ENCODE measurements at regions not wholly inside any gene's neighbourhood (a gene's known extent, or its start where the extent isn't known, plus 50 kb on each side); places are given as distances from the start of the nearest gene placed in this dataset.

- TF ChIP-seq POLR2AphosphoS5 (IDR thresholded peaks at IDR 0.05; ENCODE audit: low read depth, low read length) (no peak), SIN3A (IDR thresholded peaks at IDR 0.05; ENCODE audit: borderline replicate concordance, insufficient read depth, low read length) (no peak), TAF1 (IDR thresholded peaks at IDR 0.05; ENCODE audit: borderline replicate concordance, insufficient read depth, low read length) (no peak), FOXP2 (optimal IDR thresholded peaks at IDR 0.05; ENCODE audit: borderline replicate concordance, extremely low read depth, extremely low read length, insufficient read depth) (no peak)
- TF ChIP-seq, protein P1, sequence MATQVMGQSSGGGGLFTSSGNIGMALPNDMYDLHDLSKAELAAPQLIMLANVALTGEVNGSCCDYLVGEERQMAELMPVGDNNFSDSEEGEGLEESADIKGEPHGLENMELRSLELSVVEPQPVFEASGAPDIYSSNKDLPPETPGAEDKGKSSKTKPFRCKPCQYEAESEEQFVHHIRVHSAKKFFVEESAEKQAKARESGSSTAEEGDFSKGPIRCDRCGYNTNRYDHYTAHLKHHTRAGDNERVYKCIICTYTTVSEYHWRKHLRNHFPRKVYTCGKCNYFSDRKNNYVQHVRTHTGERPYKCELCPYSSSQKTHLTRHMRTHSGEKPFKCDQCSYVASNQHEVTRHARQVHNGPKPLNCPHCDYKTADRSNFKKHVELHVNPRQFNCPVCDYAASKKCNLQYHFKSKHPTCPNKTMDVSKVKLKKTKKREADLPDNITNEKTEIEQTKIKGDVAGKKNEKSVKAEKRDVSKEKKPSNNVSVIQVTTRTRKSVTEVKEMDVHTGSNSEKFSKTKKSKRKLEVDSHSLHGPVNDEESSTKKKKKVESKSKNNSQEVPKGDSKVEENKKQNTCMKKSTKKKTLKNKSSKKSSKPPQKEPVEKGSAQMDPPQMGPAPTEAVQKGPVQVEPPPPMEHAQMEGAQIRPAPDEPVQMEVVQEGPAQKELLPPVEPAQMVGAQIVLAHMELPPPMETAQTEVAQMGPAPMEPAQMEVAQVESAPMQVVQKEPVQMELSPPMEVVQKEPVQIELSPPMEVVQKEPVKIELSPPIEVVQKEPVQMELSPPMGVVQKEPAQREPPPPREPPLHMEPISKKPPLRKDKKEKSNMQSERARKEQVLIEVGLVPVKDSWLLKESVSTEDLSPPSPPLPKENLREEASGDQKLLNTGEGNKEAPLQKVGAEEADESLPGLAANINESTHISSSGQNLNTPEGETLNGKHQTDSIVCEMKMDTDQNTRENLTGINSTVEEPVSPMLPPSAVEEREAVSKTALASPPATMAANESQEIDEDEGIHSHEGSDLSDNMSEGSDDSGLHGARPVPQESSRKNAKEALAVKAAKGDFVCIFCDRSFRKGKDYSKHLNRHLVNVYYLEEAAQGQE (IDR thresholded peaks at IDR 0.05; ENCODE audit: insufficient read depth in 1 of 2, low read depth in 2 of 2, low read length in 2 of 2): no peak
Observed at GRCh38 chr6:138567052-138567451, 67.8 kb upstream of the NHSL1 start.

Data from PFSK-1 (cell line).